Caco-2 (cell line): ENCODE measurements at regions not wholly inside any gene's neighbourhood (a gene's known extent, or its start where the extent isn't known, plus 50 kb on each side); places are given as distances from the start of the nearest gene placed in this dataset.

Experiments
- BruUV-seq: library from RNA; stranded (reverse); fragments of 400-500 nt; replicated peaks from 2 replicates; lab custom pipeline; 2021; lab: Mats Ljungman, UMichigan
- CTCF ChIA-PET: fragments of 300-600 bp; sonication (Branson Sonifier 250); formaldehyde crosslinking; loops from one replicate; lab custom pipeline; 2022; ENCODE audit warnings: antibody characterized with exemption; lab: Charles Lee
- POLR2A ChIA-PET: fragments of 300-600 bp; sonication (Branson Sonifier 250); formaldehyde crosslinking; loops from one replicate; lab custom pipeline; 2022; ENCODE audit warnings: antibody characterized with exemption; lab: Charles Lee
- DNase-seq, 2 experiments: peaks; one replicate each; pipeline versions ENCODE4 v3.0.0 to v3.0.0-alpha.2; 2020 to 2022
- H3K27me3 ChIP-seq: replicated peaks from 2 replicates; pipeline ENCODE4 v1.6.0; 2011; ENCODE audit warnings: low read length; ENCODE audit not compliant: control insufficient read depth, insufficient read depth
- H3K36me3 ChIP-seq: 2 replicates; pipeline ENCODE4 v1.5.1; 2011; ENCODE audit warnings: low read length; ENCODE audit not compliant: control insufficient read depth, insufficient read depth
- H3K4me1 ChIP-seq: fragments of 250-450 bp; sonication (Bioruptor Pico); 2 replicates; pipeline ENCODE4 v1.5.1; 2020; ENCODE audit warnings: mild to moderate bottlenecking
- H3K4me3 ChIP-seq: 2 replicates; pipeline ENCODE4 v1.5.1; 2011; ENCODE audit warnings: low read depth, mild to moderate bottlenecking, control low read depth, low read length
- H3K9me3 ChIP-seq: fragments of 250-450 bp; sonication (Bioruptor Pico); 2 replicates; pipeline ENCODE4 v1.5.1; 2020; ENCODE audit warnings: mild to moderate bottlenecking, moderate library complexity
- H3K27ac Mint-ChIP-seq: one replicate; pipeline ENCODE4 v1.8.0; 2022; ENCODE audit warnings: mixed read lengths; ENCODE audit not compliant: unreplicated experiment
- H3K27me3 Mint-ChIP-seq: one replicate; pipeline ENCODE4 v1.8.0; 2022; ENCODE audit warnings: mixed read lengths; ENCODE audit not compliant: insufficient read depth, unreplicated experiment
- H3K36me3 Mint-ChIP-seq: one replicate; pipeline ENCODE4 v1.8.0; 2022; ENCODE audit warnings: mild to moderate bottlenecking, mixed read lengths; ENCODE audit not compliant: insufficient read depth, unreplicated experiment
- H3K4me1 Mint-ChIP-seq: one replicate; pipeline ENCODE4 v1.8.0; 2022; ENCODE audit warnings: low read depth, mixed read lengths; ENCODE audit not compliant: unreplicated experiment
- H3K4me3 Mint-ChIP-seq: one replicate; pipeline ENCODE4 v1.8.0; 2022; ENCODE audit warnings: mild to moderate bottlenecking, moderate library complexity, mixed read lengths; ENCODE audit not compliant: unreplicated experiment
- H3K9me3 Mint-ChIP-seq: one replicate; pipeline ENCODE4 v1.8.0; 2022; ENCODE audit warnings: mixed read lengths; ENCODE audit not compliant: unreplicated experiment
- intact Hi-C: fragments of 100-400 bp; cut with micrococcal nuclease; formaldehyde crosslinking; loops from one replicate; pipeline ENCODE4 v1.10.0; 2022; ENCODE audit not compliant: unreplicated experiment
- TF ChIP-seq, protein P1 (sequence below), 2 experiments: fragments of 200-600 bp in 1 of 2; IDR thresholded peaks; 1 replicate in 1 of 2; 2 replicates in 1 of 2; pipeline versions ENCODE4 v1.5.1 to v1.8.0; 2011 to 2022; ENCODE audit warnings: antibody characterized with exemption in 1 of 2, control low read depth in 1 of 2, inconsistent platforms in 1 of 2, low read depth in 1 of 2, low read length in 1 of 2, mild to moderate bottlenecking in 1 of 2, moderate library complexity in 1 of 2; ENCODE audit not compliant: insufficient read depth in 1 of 2, severe bottlenecking in 1 of 2, unreplicated experiment in 1 of 2

DNA sequence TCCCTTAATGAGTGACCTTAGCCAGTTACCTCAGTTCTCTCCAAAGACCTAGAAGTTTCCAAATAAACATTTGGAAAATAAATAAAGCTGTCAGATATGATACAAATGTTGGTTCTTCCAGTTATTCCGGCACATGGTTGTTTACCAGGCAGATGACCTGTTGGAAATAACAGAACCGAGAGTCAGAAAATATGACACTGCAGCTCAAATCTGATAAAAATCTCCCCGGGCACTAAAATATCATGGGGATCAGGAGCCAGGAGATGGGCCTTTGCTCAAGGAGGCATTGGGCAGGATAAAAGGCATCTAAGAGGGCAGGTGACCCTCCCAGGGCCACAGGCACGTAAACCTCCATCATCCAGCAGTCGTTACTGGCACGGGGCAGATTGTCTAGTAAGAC, 164.0 kb upstream of the LYZL1 start:
- no peaks in the 10 kb centered on the region for H3K9me3 Mint-ChIP-seq
- TF ChIP-seq, protein P1, sequence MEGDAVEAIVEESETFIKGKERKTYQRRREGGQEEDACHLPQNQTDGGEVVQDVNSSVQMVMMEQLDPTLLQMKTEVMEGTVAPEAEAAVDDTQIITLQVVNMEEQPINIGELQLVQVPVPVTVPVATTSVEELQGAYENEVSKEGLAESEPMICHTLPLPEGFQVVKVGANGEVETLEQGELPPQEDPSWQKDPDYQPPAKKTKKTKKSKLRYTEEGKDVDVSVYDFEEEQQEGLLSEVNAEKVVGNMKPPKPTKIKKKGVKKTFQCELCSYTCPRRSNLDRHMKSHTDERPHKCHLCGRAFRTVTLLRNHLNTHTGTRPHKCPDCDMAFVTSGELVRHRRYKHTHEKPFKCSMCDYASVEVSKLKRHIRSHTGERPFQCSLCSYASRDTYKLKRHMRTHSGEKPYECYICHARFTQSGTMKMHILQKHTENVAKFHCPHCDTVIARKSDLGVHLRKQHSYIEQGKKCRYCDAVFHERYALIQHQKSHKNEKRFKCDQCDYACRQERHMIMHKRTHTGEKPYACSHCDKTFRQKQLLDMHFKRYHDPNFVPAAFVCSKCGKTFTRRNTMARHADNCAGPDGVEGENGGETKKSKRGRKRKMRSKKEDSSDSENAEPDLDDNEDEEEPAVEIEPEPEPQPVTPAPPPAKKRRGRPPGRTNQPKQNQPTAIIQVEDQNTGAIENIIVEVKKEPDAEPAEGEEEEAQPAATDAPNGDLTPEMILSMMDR (IDR thresholded peaks at IDR 0.05; ENCODE audit: insufficient read depth in 1 of 2, low read depth in 1 of 2, low read length in 1 of 2, severe bottlenecking in 1 of 2, unreplicated experiment in 1 of 2): no peak
- POLR2A ChIA-PET: no interaction called here
- no peaks in the 10 kb centered on the region for H3K4me1 ChIP-seq
- no peaks in the 10 kb centered on the region for H3K36me3 Mint-ChIP-seq
- no peak overlapping the region for H3K4me3 Mint-ChIP-seq
- no peak for DNase-seq
- no peak overlapping the region for H3K27ac Mint-ChIP-seq
- no peaks in the 10 kb centered on the region for H3K27me3 Mint-ChIP-seq
- peaks cover 14% of the 10 kb centered on the region for H3K4me1 Mint-ChIP-seq
- BruUV-seq: no TSS peak
- H3K36me3 ChIP-seq: no peaks in the 10 kb centered on the region
- CTCF ChIA-PET: no interaction called here
- H3K9me3 ChIP-seq: peaks cover 3% of the 10 kb centered on the region; the same call in 1 of the 2 replicates
- intact Hi-C loops: no loop called here
- no peak overlapping the region for H3K4me3 ChIP-seq
- no peaks in the 10 kb centered on the region for H3K27me3 ChIP-seq

DNA sequence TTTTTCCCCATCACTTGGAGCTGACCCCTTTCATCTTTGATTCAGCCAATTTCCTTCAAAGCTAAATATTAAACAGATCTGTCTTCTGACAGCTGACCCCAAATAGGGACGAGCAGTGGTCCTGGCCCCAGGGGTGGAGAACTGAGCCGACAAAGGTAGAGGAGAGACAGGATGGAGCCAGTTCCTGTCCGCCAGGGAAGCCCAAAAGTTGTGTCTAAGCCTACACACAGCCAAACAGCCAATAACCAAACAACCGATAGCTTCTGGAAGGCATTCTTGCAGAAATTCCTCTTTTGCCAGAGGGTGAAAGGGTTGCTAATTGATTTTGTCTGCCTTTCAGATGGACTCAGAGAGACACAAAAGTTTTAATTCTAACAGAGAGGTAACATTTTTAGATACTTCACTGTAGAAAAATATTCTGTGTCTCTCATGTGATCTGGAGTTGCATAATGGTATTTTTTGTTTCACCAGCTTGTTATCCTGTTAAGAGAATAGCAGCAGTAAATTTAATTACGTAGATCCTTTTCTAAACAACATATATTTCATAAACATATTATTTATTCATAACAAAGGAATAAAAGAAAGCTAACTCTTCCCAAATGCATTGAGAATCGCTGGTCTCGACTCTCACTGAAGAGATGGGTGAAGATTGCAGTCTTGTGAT, 161.7 kb upstream of the LYZL1 start:
- Histone ChIP-seq H3K27me3 (no peaks in the 10 kb centered on the region), H3K9me3 (peaks cover 3% of the 10 kb centered on the region; the same call in 1 of the 2 replicates), H3K4me3 (no peak overlapping the region), H3K36me3 (no peaks in the 10 kb centered on the region), H3K4me1 (peaks cover 15% of the 10 kb centered on the region; the same call in 1 of the 2 replicates)
- no peak for DNase-seq
- no peaks in the 10 kb centered on the region for H3K9me3 Mint-ChIP-seq
- H3K4me1 Mint-ChIP-seq: peaks cover 15% of the 10 kb centered on the region
- intact Hi-C loops: no loop called here
- ChIA-PET CTCF (interaction anchor here (0.8 to 2.0 kb wide), 4 partner anchors 38 to 463 kb away, joined by 3 to 7 read pairs (median 6); no protein-coding TSS in a partner anchor), POLR2A (no interaction called here)
- no peak overlapping the region for H3K27ac Mint-ChIP-seq
- no peaks in the 10 kb centered on the region for H3K27me3 Mint-ChIP-seq
- no peak overlapping the region for H3K4me3 Mint-ChIP-seq
- H3K36me3 Mint-ChIP-seq: no peaks in the 10 kb centered on the region
- BruUV-seq: no TSS peak
- TF ChIP-seq, protein P1 (IDR thresholded peaks at IDR 0.05; ENCODE audit: insufficient read depth in 1 of 2, low read depth in 1 of 2, low read length in 1 of 2, severe bottlenecking in 1 of 2, unreplicated experiment in 1 of 2): no peak

DNA sequence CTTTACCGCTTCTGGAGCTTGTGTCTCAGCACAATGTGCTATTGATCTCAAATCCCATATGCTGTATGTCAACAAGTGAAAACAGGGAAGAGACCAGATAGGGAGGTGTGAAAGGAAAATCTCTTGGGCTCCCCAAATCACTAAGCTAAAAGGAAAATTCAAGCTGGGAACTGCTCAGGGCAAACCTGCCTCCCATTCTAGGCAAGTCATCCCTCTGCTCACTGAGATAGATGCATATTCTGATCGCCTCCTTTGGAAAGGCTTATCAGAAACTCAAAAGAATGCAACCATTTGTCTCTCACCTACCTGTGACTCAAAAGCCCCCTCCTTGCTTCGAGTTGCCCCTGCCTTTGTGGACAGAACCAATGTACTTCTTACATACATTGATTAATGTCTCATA, 161.1 kb upstream of the LYZL1 start:
- H3K36me3 ChIP-seq: no peaks in the 10 kb centered on the region
- H3K27me3 ChIP-seq: no peaks in the 10 kb centered on the region
- BruUV-seq: no TSS peak
- intact Hi-C loops: no loop called here
- H3K4me1 ChIP-seq: peaks cover 20% of the 10 kb centered on the region
- no peaks in the 10 kb centered on the region for H3K9me3 Mint-ChIP-seq
- ChIA-PET POLR2A (no interaction called here), CTCF (interaction anchor here (0.8 to 2.0 kb wide), 2 partner anchors 38 to 464 kb away, joined by 3 to 7 read pairs; no protein-coding TSS in a partner anchor)
- peaks cover 20% of the 10 kb centered on the region for H3K4me1 Mint-ChIP-seq
- H3K36me3 Mint-ChIP-seq: no peaks in the 10 kb centered on the region
- H3K9me3 ChIP-seq: peaks cover 3% of the 10 kb centered on the region; the same call in 1 of the 2 replicates
- H3K27me3 Mint-ChIP-seq: no peaks in the 10 kb centered on the region
- H3K4me3 Mint-ChIP-seq: no peak overlapping the region
- H3K27ac Mint-ChIP-seq: no peak overlapping the region
- TF ChIP-seq, protein P1 (IDR thresholded peaks at IDR 0.05; ENCODE audit: insufficient read depth in 1 of 2, low read depth in 1 of 2, low read length in 1 of 2, severe bottlenecking in 1 of 2, unreplicated experiment in 1 of 2): no peak
- H3K4me3 ChIP-seq: no peak overlapping the region
- no peak for DNase-seq
